ENCODE measurements at regions not wholly inside any gene's neighbourhood (a gene's known extent, or its start where the extent isn't known, plus 50 kb on each side); places are given as distances from the start of the nearest gene placed in this dataset.
A peak's percentile ranks its signal among the peaks of the same experiment; 100 is the strongest.

- Mint-ChIP-seq H3K4me3 (peak overlapping the region; percentile 68 to 89 (median 79)), H3K4me1 (peaks cover 0 to 12% (median 10%) of the 10 kb centered on the region in 7 donors), H3K36me3 (peaks cover 0 to 3% (median 0%) of the 10 kb centered on the region in 5 donors), H3K27me3 (peaks cover 36 to 55% (median 48%) of the 10 kb centered on the region in 5 donors), H3K9me3 (peaks cover 0 to 3% (median 0%) of the 10 kb centered on the region in 11 donors), H3K27ac (peak overlapping the region in 1 of 9 donors; percentile 76)
- Histone ChIP-seq H3K4me1 (ENCODE audit: control insufficient read depth in 2 of 2, insufficient read depth in 2 of 2, low read length in 2 of 2) (no peaks in the 10 kb centered on the region), H3K36me3 (ENCODE audit: control insufficient read depth in 2 of 3, insufficient read depth in 3 of 3, low read length in 3 of 3) (no peaks in the 10 kb centered on the region), H3K27me3 (ENCODE audit: control insufficient read depth in 2 of 2, insufficient read depth in 2 of 2, low read length in 2 of 2) (no peaks in the 10 kb centered on the region), H3K27ac (ENCODE audit: low read depth, low read length) (no peak overlapping the region), H3K9me3 (ENCODE audit: control insufficient read depth in 2 of 3, low read length in 3 of 3) (no peaks in the 10 kb centered on the region), H3K4me3 (ENCODE audit: low read length) (peak overlapping the region; percentile 24)
- ATAC-seq (peak; percentile 54), DNase-seq (peak in 1 of 9 donors; percentile 29)
- CTCF ChIA-PET: no interaction called here
- intact Hi-C loops (cut with micrococcal nuclease): loop anchor here in 1 of 2 donors (5.0 kb wide), 1 partner anchor 108 kb away; the partner anchor contains the start of gene SPRY1
- POLR2A ChIA-PET: no interaction called here
Measured at GRCh38 chr4:123505095-123506010, 108.8 kb downstream of the SPRY1 start.

GRCh38 chr4:123506011-123506695, 109.6 kb downstream of the SPRY1 start:
- no peak overlapping the region for H3K27ac Mint-ChIP-seq
- Histone ChIP-seq H3K4me1 (ENCODE audit: control insufficient read depth in 2 of 2, insufficient read depth in 2 of 2, low read length in 2 of 2) (no peaks in the 10 kb centered on the region), H3K27me3 (ENCODE audit: control insufficient read depth in 2 of 2, insufficient read depth in 2 of 2, low read length in 2 of 2) (no peaks in the 10 kb centered on the region), H3K36me3 (ENCODE audit: control insufficient read depth in 2 of 3, insufficient read depth in 3 of 3, low read length in 3 of 3) (no peaks in the 10 kb centered on the region), H3K4me3 (ENCODE audit: low read length) (peak overlapping the region; percentile 24), H3K9me3 (ENCODE audit: control insufficient read depth in 2 of 3, low read length in 3 of 3) (no peaks in the 10 kb centered on the region), H3K27ac (ENCODE audit: low read depth, low read length) (no peak overlapping the region)
- ATAC-seq (no peak), DNase-seq (no peak)
- peaks cover 36 to 55% (median 48%) of the 10 kb centered on the region in 5 donors for H3K27me3 Mint-ChIP-seq
- peak overlapping the region; percentile 68 to 89 (median 79) for H3K4me3 Mint-ChIP-seq
- intact Hi-C loops (cut with micrococcal nuclease): loop anchor here in 1 of 2 donors (5.0 kb wide), 1 partner anchor 109 kb away; the partner anchor contains the start of gene SPRY1
- CTCF ChIA-PET: no interaction called here
- peaks cover 0 to 2% (median 0%) of the 10 kb centered on the region in 5 donors for H3K36me3 Mint-ChIP-seq
- POLR2A ChIA-PET: no interaction called here
- peaks cover 0 to 6% (median 0%) of the 10 kb centered on the region in 11 donors for H3K9me3 Mint-ChIP-seq
- peaks cover 0 to 12% (median 10%) of the 10 kb centered on the region in 7 donors for H3K4me1 Mint-ChIP-seq

DNA sequence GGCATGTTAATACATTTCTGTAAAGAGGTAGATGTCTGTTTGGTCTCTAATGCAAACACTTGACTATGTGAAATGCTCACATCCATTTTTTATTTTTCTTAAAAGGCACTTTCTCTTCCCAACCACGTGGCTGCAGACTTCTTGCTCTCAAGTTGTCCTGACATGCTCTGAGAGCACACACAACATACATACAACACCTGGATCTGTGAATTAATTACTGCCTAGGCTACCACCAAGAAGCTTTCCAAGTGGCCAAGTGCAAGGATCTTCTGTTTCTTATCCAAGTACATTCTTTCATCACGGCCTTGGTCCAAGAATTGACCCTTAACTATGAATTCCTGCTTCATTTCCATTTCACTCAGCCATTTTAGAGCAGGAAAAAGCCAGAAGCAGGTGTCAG, 110.8 kb downstream of the SPRY1 start:
- H3K9me3 Mint-ChIP-seq: peaks cover 0 to 8% (median 0%) of the 10 kb centered on the region in 11 donors
- ChIA-PET POLR2A (no interaction called here), CTCF (no interaction called here)
- Histone ChIP-seq H3K27me3 (ENCODE audit: control insufficient read depth in 2 of 2, insufficient read depth in 2 of 2, low read length in 2 of 2) (no peaks in the 10 kb centered on the region), H3K4me1 (ENCODE audit: control insufficient read depth in 2 of 2, insufficient read depth in 2 of 2, low read length in 2 of 2) (no peaks in the 10 kb centered on the region), H3K27ac (ENCODE audit: low read depth, low read length) (no peak overlapping the region), H3K4me3 (ENCODE audit: low read length) (no peak overlapping the region), H3K9me3 (ENCODE audit: control insufficient read depth in 2 of 3, low read length in 3 of 3) (no peaks in the 10 kb centered on the region), H3K36me3 (ENCODE audit: control insufficient read depth in 2 of 3, insufficient read depth in 3 of 3, low read length in 3 of 3) (no peaks in the 10 kb centered on the region)
- H3K4me1 Mint-ChIP-seq: peaks cover 0 to 12% (median 10%) of the 10 kb centered on the region in 7 donors
- H3K36me3 Mint-ChIP-seq: peaks cover 0 to 2% (median 0%) of the 10 kb centered on the region in 5 donors
- no peak overlapping the region for H3K4me3 Mint-ChIP-seq
- intact Hi-C loops (cut with micrococcal nuclease): loop anchor here in 1 of 2 donors (5.0 kb wide), 1 partner anchor 110 kb away; the partner anchor contains the start of gene SPRY1
- H3K27me3 Mint-ChIP-seq: peaks cover 34 to 51% (median 44%) of the 10 kb centered on the region in 5 donors
- DNase-seq (no peak), ATAC-seq (no peak)
- H3K27ac Mint-ChIP-seq: no peak overlapping the region

DNA sequence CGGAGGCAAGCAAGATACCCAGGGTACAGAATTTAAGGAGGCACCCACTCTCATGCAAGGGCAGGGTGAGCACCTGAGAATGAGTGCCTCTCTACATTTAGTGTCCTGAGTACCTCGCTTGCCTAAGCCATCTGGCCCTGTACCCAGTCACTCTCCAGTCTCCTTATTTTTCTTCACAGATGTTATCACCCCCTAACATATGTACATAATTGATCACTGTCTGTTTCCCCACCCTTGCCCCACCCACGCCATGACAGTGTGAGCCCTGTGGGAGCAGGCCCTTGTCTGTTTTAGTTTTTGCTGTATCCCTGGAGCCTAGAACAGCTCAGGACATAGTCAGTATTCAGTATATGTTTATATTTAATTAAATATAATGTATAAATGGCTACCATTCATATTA, 113.6 kb downstream of the SPRY1 start:
- no peak for ATAC-seq
- ChIA-PET CTCF (no interaction called here), POLR2A (no interaction called here)
- Histone ChIP-seq H3K4me1 (ENCODE audit: control insufficient read depth in 2 of 2, insufficient read depth in 2 of 2, low read length in 2 of 2) (no peaks in the 10 kb centered on the region), H3K9me3 (ENCODE audit: control insufficient read depth in 2 of 3, low read length in 3 of 3) (no peaks in the 10 kb centered on the region), H3K4me3 (ENCODE audit: low read length) (no peak overlapping the region), H3K27me3 (ENCODE audit: control insufficient read depth in 2 of 2, insufficient read depth in 2 of 2, low read length in 2 of 2) (no peaks in the 10 kb centered on the region), H3K36me3 (ENCODE audit: control insufficient read depth in 2 of 3, insufficient read depth in 3 of 3, low read length in 3 of 3) (no peaks in the 10 kb centered on the region), H3K27ac (ENCODE audit: low read depth, low read length) (no peak overlapping the region)
- intact Hi-C loops (cut with micrococcal nuclease): no loop called here
- Mint-ChIP-seq H3K27ac (no peak overlapping the region), H3K36me3 (peaks cover 0 to 8% (median 0%) of the 10 kb centered on the region in 5 donors), H3K27me3 (peaks cover 23 to 43% (median 36%) of the 10 kb centered on the region in 5 donors), H3K4me1 (peaks cover 0 to 8% (median 7%) of the 10 kb centered on the region in 7 donors), H3K9me3 (peaks cover 0 to 8% (median 0%) of the 10 kb centered on the region in 11 donors), H3K4me3 (no peak overlapping the region)
- DNase-seq: no peak

DNA sequence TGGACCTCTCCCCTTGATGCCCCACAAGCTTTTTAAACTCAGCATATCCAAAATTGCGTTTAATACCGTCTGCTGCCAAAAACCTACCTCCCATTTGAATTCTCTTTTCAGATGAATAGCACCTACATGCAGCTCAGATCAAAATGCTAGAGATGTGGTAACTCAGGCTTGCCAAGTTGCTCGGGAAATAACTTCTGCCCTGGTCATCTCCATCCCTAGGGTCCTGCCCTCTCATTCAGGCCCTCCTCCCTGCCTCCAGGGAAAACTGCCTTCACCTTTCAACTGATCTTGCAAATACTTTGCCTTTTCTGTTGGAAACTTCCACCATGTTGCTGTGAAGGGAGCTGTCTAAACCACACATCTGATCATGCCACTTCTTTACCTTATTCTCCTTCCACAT, 114.1 kb downstream of the SPRY1 start:
- Mint-ChIP-seq H3K4me3 (no peak overlapping the region), H3K9me3 (peaks cover 0 to 8% (median 0%) of the 10 kb centered on the region in 11 donors), H3K27me3 (peaks cover 18 to 42% (median 32%) of the 10 kb centered on the region in 5 donors), H3K27ac (no peak overlapping the region), H3K36me3 (peaks cover 0 to 8% (median 0%) of the 10 kb centered on the region in 5 donors), H3K4me1 (peaks cover 0 to 5% (median 2%) of the 10 kb centered on the region in 7 donors)
- ATAC-seq (no peak), DNase-seq (no peak)
- intact Hi-C loops (cut with micrococcal nuclease): no loop called here
- ChIA-PET POLR2A (no interaction called here), CTCF (no interaction called here)
- Histone ChIP-seq H3K9me3 (ENCODE audit: control insufficient read depth in 2 of 3, low read length in 3 of 3) (no peaks in the 10 kb centered on the region), H3K4me3 (ENCODE audit: low read length) (no peak overlapping the region), H3K36me3 (ENCODE audit: control insufficient read depth in 2 of 3, insufficient read depth in 3 of 3, low read length in 3 of 3) (no peaks in the 10 kb centered on the region), H3K27me3 (ENCODE audit: control insufficient read depth in 2 of 2, insufficient read depth in 2 of 2, low read length in 2 of 2) (no peaks in the 10 kb centered on the region), H3K27ac (ENCODE audit: low read depth, low read length) (no peak overlapping the region), H3K4me1 (ENCODE audit: control insufficient read depth in 2 of 2, insufficient read depth in 2 of 2, low read length in 2 of 2) (no peaks in the 10 kb centered on the region)

- Histone ChIP-seq H3K27ac (ENCODE audit: low read depth, low read length) (no peak overlapping the region), H3K4me3 (ENCODE audit: low read length) (no peak overlapping the region), H3K27me3 (ENCODE audit: control insufficient read depth in 2 of 2, insufficient read depth in 2 of 2, low read length in 2 of 2) (no peaks in the 10 kb centered on the region), H3K9me3 (ENCODE audit: control insufficient read depth in 2 of 3, low read length in 3 of 3) (no peaks in the 10 kb centered on the region), H3K36me3 (ENCODE audit: control insufficient read depth in 2 of 3, insufficient read depth in 3 of 3, low read length in 3 of 3) (no peaks in the 10 kb centered on the region), H3K4me1 (ENCODE audit: control insufficient read depth in 2 of 2, insufficient read depth in 2 of 2, low read length in 2 of 2) (no peaks in the 10 kb centered on the region)
- no peak overlapping the region for H3K27ac Mint-ChIP-seq
- intact Hi-C loops (cut with micrococcal nuclease): no loop called here
- no peak for ATAC-seq
- ChIA-PET POLR2A (no interaction called here), CTCF (no interaction called here)
- no peak for DNase-seq
- H3K36me3 Mint-ChIP-seq: peaks cover 0 to 6% (median 0%) of the 10 kb centered on the region in 5 donors
- peaks cover 0 to 25% (median 12%) of the 10 kb centered on the region in 5 donors for H3K27me3 Mint-ChIP-seq
- H3K4me3 Mint-ChIP-seq: no peak overlapping the region
- no peaks in the 10 kb centered on the region for H3K4me1 Mint-ChIP-seq
- H3K9me3 Mint-ChIP-seq: peaks cover 0 to 4% (median 0%) of the 10 kb centered on the region in 11 donors
Measured at GRCh38 chr4:123516576-123516975, 120.0 kb downstream of the SPRY1 start.

Measured in naive thymus-derived CD4-positive, alpha-beta T cell (primary cell).